ENCODE measurements at regions not wholly inside any gene's neighbourhood (a gene's known extent, or its start where the extent isn't known, plus 50 kb on each side); places are given as distances from the start of the nearest gene placed in this dataset.
A peak's percentile ranks its signal among the peaks of the same experiment; 100 is the strongest.

- Histone ChIP-seq H2BK20ac (ENCODE audit: low read length) (no peak overlapping the region), H2AFZ (ENCODE audit: low read length) (no peak overlapping the region), H3K18ac (ENCODE audit: extremely low read depth, low read length) (no peak overlapping the region), H3K23me2 (ENCODE audit: low read depth, low read length) (no peaks in the 10 kb centered on the region), H3K14ac (ENCODE audit: insufficient read length) (no peak overlapping the region), H4K8ac (ENCODE audit: extremely low read depth, insufficient read depth, low read length) (no peak overlapping the region), H3K23ac (ENCODE audit: insufficient read length) (no peak overlapping the region), H3K79me1 (ENCODE audit: low read depth, low read length) (no peaks in the 10 kb centered on the region), H3K9ac (replicated peaks in 1 of 4; ENCODE audit: extremely low read depth in 1 of 4, low read depth in 3 of 4, low read length in 3 of 4) (no peak overlapping the region), H3K4me2 (ENCODE audit: insufficient read depth in 1 of 2, low read depth in 2 of 2, low read length in 2 of 2) (no peak overlapping the region), H2BK120ac (replicated peaks; ENCODE audit: low read depth, low read length) (no peak overlapping the region), H3K79me2 (ENCODE audit: control insufficient read depth in 1 of 2, insufficient read depth in 2 of 2, low read length in 2 of 2) (no peaks in the 10 kb centered on the region), H3K4me1 (replicated peaks in 1 of 4; ENCODE audit: control insufficient read depth in 3 of 4, insufficient read depth in 4 of 4, low read length in 3 of 4) (no peaks in the 10 kb centered on the region), H4K5ac (ENCODE audit: insufficient read length, low read depth, low read length) (no peak overlapping the region), H3K27me3 (replicated peaks in 1 of 4; ENCODE audit: control insufficient read depth in 3 of 4, extremely low read depth in 1 of 4, insufficient read depth in 3 of 4, low read length in 3 of 4) (no peaks in the 10 kb centered on the region), H2AK5ac (ENCODE audit: low read depth, low read length) (no peak overlapping the region), H2BK5ac (ENCODE audit: low read depth, low read length) (no peak overlapping the region), H3K27ac (ENCODE audit: low read depth, low read length) (no peak overlapping the region), H3K56ac (replicated peaks; ENCODE audit: insufficient read length, low read depth, low read length) (no peak overlapping the region), H3K4ac (replicated peaks; ENCODE audit: insufficient read length, low read depth, low read length) (no peak overlapping the region), H3K36me3 (ENCODE audit: control insufficient read depth in 2 of 4, insufficient read depth in 4 of 4, low read length in 3 of 4) (no peaks in the 10 kb centered on the region), H3K9me3 (ENCODE audit: insufficient read depth in 2 of 2, low read depth in 1 of 2, low read length in 1 of 2) (no peaks in the 10 kb centered on the region), H2BK15ac (ENCODE audit: low read length) (no peak overlapping the region), H4K91ac (replicated peaks; ENCODE audit: insufficient read length, low read length) (no peak overlapping the region), H2BK12ac (ENCODE audit: low read depth, low read length) (no peak overlapping the region), H3K4me3 (ENCODE audit: extremely low read depth in 1 of 4, insufficient read depth in 2 of 4, low read depth in 3 of 4, low read length in 4 of 4) (no peak overlapping the region), H4K20me1 (replicated peaks in 1 of 2; ENCODE audit: control insufficient read depth in 1 of 2, insufficient read depth in 2 of 2, low read length in 2 of 2) (no peaks in the 10 kb centered on the region)
- POLR2A ChIA-PET (ENCODE audit: partially characterized antibody), result no interaction called here
- DNase-seq (ENCODE audit: low read depth in 1 of 2, low spot score in 2 of 2) (peak; percentile 7 to 81), FAIRE-seq (peak; percentile 87)
- 93% methylated on average over 22 of the region's 22 CpGs; no CpG with 5 or more reads in 1 of the 2 experiments for WGBS, 2 experiments (ENCODE audit: extremely low coverage in 1 of 2, insufficient coverage in 1 of 2, insufficient read length in 1 of 2, insufficient replicate concordance in 2 of 2, low coverage in 1 of 2, low lambda C conversion rate in 2 of 2, missing lambda C conversion rate in 1 of 2)
- CTCF ChIA-PET (ENCODE audit: partially characterized antibody), result interaction anchor here (0.6 to 2.4 kb wide), 28 partner anchors 9 to 758 kb away, joined by 3 to 16 read pairs (median 3); no protein-coding TSS in a partner anchor
- no peak for TF ChIP-seq BACH1 (IDR thresholded peaks at IDR 0.05; ENCODE audit: low read length)
- TF ChIP-seq MAFK (IDR thresholded peaks at IDR 0.05; ENCODE audit: low read depth, low read length), result no peak
- TF ChIP-seq RXRA (IDR thresholded peaks at IDR 0.05; ENCODE audit: insufficient read depth, low read depth, low read length), result no peak
- TF ChIP-seq RBBP5 (IDR thresholded peaks at IDR 0.05; ENCODE audit: borderline replicate concordance, low read depth, low read length), result no peak
- TF ChIP-seq CEBPB (IDR thresholded peaks at IDR 0.05; ENCODE audit: low read depth, low read length), result no peak
- no peak for TF ChIP-seq HDAC6 (IDR thresholded peaks at IDR 0.05; ENCODE audit: low read depth, low read length)
- no peak for TF ChIP-seq EP300 (IDR thresholded peaks at IDR 0.05; ENCODE audit: borderline replicate concordance in 1 of 2, low read depth in 2 of 2, low read length in 2 of 2)
- no peak for TF ChIP-seq SUZ12 (IDR thresholded peaks at IDR 0.05; ENCODE audit: low read length)
- peak; percentile 47 to 71 (median 70) for TF ChIP-seq CTCF (IDR thresholded peaks at IDR 0.05; ENCODE audit: control extremely low read depth in 1 of 3, insufficient read depth in 1 of 3, low read depth in 1 of 3, low read length in 3 of 3)
- no peak for TF ChIP-seq SIN3A (conservative IDR thresholded peaks at IDR 0.05 in 1 of 2, IDR thresholded peaks at IDR 0.05 in 1 of 2; ENCODE audit: low read depth in 1 of 2, low read length in 2 of 2)
- TF ChIP-seq ATF3 (IDR thresholded peaks at IDR 0.05; ENCODE audit: insufficient read depth, low read depth, low read length), result no peak
- no peak for TF ChIP-seq POLR2A (IDR thresholded peaks at IDR 0.05; ENCODE audit: control extremely low read depth in 1 of 2, low read depth in 2 of 2, low read length in 2 of 2)
Observed at GRCh38 chr5:88602584-88602983, 280.4 kb downstream of the MEF2C start.
